Panc1 (cell line): ENCODE measurements at regions not wholly inside any gene's neighbourhood (a gene's known extent, or its start where the extent isn't known, plus 50 kb on each side); places are given as distances from the start of the nearest gene placed in this dataset.

Experiments used
- POLR2AphosphoS5 ChIP-seq: IDR thresholded peaks from 2 replicates; pipeline ENCODE4 v1.6.1; 2012; ENCODE audit warnings: mild to moderate bottlenecking, low read depth, low read length, moderate library complexity
- SIN3A ChIP-seq: IDR thresholded peaks from 2 replicates; pipeline ENCODE4 v1.6.1; 2012; ENCODE audit warnings: low read depth, mild to moderate bottlenecking, low read length, moderate library complexity, borderline replicate concordance; ENCODE audit not compliant: insufficient read depth
- TCF7L2 ChIP-seq: IDR thresholded peaks from 2 replicates; pipeline ENCODE4 v1.6.1; 2011; ENCODE audit warnings: mild to moderate bottlenecking, low read depth, low read length, inconsistent platforms
- TF ChIP-seq, protein P1 (sequence below): fragments of 450-650 bp; IDR thresholded peaks from 2 replicates; pipeline ENCODE4 v1.5.1; 2017; ENCODE audit warnings: mild to moderate bottlenecking
- TF ChIP-seq, protein P2 (sequence below), 2 experiments: IDR thresholded peaks; 2 replicates each; pipeline ENCODE4 v1.6.1; 2011 to 2012; ENCODE audit warnings: low read depth in 2 of 2, control low read depth in 1 of 2, low read length in 1 of 2, mild to moderate bottlenecking in 1 of 2, moderate library complexity in 1 of 2; ENCODE audit not compliant: insufficient read depth in 1 of 2

- TF ChIP-seq, protein P1, sequence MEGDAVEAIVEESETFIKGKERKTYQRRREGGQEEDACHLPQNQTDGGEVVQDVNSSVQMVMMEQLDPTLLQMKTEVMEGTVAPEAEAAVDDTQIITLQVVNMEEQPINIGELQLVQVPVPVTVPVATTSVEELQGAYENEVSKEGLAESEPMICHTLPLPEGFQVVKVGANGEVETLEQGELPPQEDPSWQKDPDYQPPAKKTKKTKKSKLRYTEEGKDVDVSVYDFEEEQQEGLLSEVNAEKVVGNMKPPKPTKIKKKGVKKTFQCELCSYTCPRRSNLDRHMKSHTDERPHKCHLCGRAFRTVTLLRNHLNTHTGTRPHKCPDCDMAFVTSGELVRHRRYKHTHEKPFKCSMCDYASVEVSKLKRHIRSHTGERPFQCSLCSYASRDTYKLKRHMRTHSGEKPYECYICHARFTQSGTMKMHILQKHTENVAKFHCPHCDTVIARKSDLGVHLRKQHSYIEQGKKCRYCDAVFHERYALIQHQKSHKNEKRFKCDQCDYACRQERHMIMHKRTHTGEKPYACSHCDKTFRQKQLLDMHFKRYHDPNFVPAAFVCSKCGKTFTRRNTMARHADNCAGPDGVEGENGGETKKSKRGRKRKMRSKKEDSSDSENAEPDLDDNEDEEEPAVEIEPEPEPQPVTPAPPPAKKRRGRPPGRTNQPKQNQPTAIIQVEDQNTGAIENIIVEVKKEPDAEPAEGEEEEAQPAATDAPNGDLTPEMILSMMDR, result no peak
- TF ChIP-seq POLR2AphosphoS5, result no peak
- no peak for TF ChIP-seq SIN3A
- TF ChIP-seq, protein P2, sequence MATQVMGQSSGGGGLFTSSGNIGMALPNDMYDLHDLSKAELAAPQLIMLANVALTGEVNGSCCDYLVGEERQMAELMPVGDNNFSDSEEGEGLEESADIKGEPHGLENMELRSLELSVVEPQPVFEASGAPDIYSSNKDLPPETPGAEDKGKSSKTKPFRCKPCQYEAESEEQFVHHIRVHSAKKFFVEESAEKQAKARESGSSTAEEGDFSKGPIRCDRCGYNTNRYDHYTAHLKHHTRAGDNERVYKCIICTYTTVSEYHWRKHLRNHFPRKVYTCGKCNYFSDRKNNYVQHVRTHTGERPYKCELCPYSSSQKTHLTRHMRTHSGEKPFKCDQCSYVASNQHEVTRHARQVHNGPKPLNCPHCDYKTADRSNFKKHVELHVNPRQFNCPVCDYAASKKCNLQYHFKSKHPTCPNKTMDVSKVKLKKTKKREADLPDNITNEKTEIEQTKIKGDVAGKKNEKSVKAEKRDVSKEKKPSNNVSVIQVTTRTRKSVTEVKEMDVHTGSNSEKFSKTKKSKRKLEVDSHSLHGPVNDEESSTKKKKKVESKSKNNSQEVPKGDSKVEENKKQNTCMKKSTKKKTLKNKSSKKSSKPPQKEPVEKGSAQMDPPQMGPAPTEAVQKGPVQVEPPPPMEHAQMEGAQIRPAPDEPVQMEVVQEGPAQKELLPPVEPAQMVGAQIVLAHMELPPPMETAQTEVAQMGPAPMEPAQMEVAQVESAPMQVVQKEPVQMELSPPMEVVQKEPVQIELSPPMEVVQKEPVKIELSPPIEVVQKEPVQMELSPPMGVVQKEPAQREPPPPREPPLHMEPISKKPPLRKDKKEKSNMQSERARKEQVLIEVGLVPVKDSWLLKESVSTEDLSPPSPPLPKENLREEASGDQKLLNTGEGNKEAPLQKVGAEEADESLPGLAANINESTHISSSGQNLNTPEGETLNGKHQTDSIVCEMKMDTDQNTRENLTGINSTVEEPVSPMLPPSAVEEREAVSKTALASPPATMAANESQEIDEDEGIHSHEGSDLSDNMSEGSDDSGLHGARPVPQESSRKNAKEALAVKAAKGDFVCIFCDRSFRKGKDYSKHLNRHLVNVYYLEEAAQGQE (IDR thresholded peaks at IDR 0.05; ENCODE audit: insufficient read depth in 1 of 2, low read depth in 2 of 2, low read length in 1 of 2), result no peak
- TF ChIP-seq TCF7L2, result no peak
Measured at GRCh38 chr9:18296702-18297055, 177.3 kb upstream of the ADAMTSL1 start.
